HUES48 (cell line): ENCODE measurements at regions not wholly inside any gene's neighbourhood (a gene's known extent, or its start where the extent isn't known, plus 50 kb on each side); places are given as distances from the start of the nearest gene placed in this dataset.

Experiments used
- H3K27ac ChIP-seq: one replicate; pipeline ENCODE4 v1.7.0; 2013; ENCODE audit warnings: low read depth, low read length, inconsistent platforms
- H3K27me3 ChIP-seq: 2 replicates; pipeline ENCODE4 v1.6.1; 2013; ENCODE audit warnings: mild to moderate bottlenecking, low read length; ENCODE audit not compliant: control insufficient read depth, insufficient read depth
- H3K36me3 ChIP-seq: 2 replicates; pipeline ENCODE4 v1.6.1; 2013; ENCODE audit warnings: low read length; ENCODE audit not compliant: control insufficient read depth, insufficient read depth
- H3K4me1 ChIP-seq: 2 replicates; pipeline ENCODE4 v1.6.1; 2013; ENCODE audit warnings: mild to moderate bottlenecking, low read length; ENCODE audit not compliant: control insufficient read depth, insufficient read depth
- H3K4me3 ChIP-seq: 2 replicates; pipeline ENCODE4 v1.5.1; 2013; ENCODE audit warnings: mild to moderate bottlenecking, low read depth, low read length
- H3K9ac ChIP-seq: 2 replicates; pipeline ENCODE4 v1.6.1; 2013; ENCODE audit warnings: mild to moderate bottlenecking, low read depth, low read length, moderate library complexity
- H3K9me3 ChIP-seq: 2 replicates; pipeline ENCODE4 v1.6.1; 2013; ENCODE audit warnings: low read length; ENCODE audit not compliant: control insufficient read depth, insufficient read depth

GRCh38 chr9:16316456-16316855, 554.0 kb downstream of the BNC2 start:
- H3K4me3 ChIP-seq = no peak overlapping the region
- H3K9ac ChIP-seq = no peak overlapping the region
- H3K4me1 ChIP-seq = no peaks in the 10 kb centered on the region
- no peaks in the 10 kb centered on the region for H3K9me3 ChIP-seq
- no peaks in the 10 kb centered on the region for H3K36me3 ChIP-seq
- no peak overlapping the region for H3K27ac ChIP-seq
- no peaks in the 10 kb centered on the region for H3K27me3 ChIP-seq

DNA sequence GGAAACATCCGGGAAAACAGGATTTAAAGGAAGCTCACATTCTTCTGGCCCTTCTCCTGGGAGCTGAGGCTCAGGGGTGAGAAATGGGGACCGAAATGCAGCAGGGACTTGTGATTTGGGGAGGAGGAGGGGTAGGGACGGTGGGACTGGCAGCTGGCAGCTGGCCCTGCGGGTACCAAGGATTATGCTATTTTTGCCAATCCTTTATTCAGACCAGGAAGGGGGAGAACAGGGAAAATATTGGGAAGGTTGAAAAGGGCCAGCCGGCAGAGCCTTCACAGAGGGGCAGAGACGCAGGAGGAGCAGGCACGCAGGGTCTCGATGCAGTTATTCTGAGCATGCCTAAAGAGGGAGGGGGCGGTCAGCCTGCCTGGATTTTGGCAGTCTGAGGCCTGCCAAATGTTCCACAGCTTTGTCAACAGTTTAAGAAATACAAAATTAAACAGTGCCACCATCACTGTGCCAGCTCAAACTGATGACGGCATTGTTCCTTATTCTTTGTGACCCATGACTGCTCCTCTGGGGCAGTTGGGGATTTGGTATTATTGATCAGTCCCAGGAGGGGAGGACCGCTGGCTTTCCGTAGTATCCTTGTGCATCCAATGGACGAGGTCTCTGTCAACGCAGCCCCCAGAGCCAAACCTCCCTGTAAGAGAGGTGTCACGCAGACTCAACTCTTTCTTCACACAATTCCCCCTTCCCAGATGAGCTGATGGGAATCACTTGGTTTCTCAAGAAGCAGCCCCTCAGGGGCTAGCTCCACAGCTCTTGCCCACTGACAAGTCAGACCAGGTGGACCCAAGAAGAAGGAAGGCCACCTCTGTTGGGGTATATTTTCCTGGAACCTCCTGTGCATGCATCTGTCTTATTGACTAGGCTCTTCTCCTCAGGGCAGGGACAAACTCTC, 553.3 kb downstream of the BNC2 start:
- Histone ChIP-seq H3K4me3 (no peak overlapping the region), H3K36me3 (no peaks in the 10 kb centered on the region), H3K27me3 (no peaks in the 10 kb centered on the region), H3K27ac (no peak overlapping the region), H3K9me3 (no peaks in the 10 kb centered on the region), H3K9ac (no peak overlapping the region), H3K4me1 (no peaks in the 10 kb centered on the region)

DNA sequence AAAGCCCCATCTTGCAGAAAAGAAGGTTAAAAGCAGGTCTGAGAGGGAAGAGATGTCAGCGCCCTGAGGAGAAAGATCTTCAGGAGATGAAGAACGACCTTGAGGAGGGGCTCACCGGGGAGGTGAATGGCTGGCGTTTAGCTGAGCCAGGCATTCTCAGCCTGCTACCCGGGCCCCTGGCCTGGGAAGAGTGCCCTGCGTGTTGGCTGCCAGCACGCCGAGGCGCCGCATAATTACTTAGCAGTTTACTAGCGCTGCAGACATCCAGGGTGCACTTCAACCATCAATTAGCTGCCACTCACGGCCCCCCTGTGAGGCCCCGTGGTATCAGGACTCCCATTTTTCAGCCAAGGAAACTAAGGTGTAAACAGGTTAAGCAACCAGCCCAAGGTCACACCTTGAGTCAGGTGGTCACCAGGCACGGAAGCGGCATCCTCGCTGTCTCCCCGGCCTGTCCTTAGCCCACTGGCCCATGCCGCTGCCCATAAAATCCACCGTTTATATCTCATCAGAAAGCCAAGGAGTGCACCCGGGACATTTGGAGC, 551.9 kb downstream of the BNC2 start:
- no peak overlapping the region for H3K27ac ChIP-seq
- H3K4me3 ChIP-seq = no peak overlapping the region
- H3K27me3 ChIP-seq = no peaks in the 10 kb centered on the region
- H3K4me1 ChIP-seq = no peaks in the 10 kb centered on the region
- no peaks in the 10 kb centered on the region for H3K9me3 ChIP-seq
- H3K36me3 ChIP-seq = no peaks in the 10 kb centered on the region
- no peak overlapping the region for H3K9ac ChIP-seq

DNA sequence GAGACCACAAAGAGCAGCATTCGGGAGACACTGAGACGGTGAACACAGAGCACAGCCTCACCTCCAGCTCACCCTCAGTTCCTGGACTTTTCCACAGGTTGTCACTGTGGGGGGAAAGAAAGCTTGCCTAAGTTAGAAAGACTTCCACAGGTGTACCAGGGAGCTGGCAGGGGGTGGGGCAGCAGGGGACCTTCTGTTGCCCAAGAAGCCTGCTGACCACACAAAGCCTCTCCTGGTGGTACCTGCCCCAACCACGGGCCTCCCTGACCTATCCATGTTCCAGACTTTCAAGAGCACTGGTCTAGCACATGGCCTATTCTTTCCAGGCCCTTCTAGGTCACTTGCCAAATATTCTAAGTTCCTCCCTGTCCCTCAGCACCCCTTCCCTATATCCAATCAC, 550.8 kb downstream of the BNC2 start:
- H3K36me3 ChIP-seq = no peaks in the 10 kb centered on the region
- no peak overlapping the region for H3K9ac ChIP-seq
- no peak overlapping the region for H3K4me3 ChIP-seq
- no peak overlapping the region for H3K27ac ChIP-seq
- H3K4me1 ChIP-seq = no peaks in the 10 kb centered on the region
- H3K27me3 ChIP-seq = no peaks in the 10 kb centered on the region
- H3K9me3 ChIP-seq = no peaks in the 10 kb centered on the region

DNA sequence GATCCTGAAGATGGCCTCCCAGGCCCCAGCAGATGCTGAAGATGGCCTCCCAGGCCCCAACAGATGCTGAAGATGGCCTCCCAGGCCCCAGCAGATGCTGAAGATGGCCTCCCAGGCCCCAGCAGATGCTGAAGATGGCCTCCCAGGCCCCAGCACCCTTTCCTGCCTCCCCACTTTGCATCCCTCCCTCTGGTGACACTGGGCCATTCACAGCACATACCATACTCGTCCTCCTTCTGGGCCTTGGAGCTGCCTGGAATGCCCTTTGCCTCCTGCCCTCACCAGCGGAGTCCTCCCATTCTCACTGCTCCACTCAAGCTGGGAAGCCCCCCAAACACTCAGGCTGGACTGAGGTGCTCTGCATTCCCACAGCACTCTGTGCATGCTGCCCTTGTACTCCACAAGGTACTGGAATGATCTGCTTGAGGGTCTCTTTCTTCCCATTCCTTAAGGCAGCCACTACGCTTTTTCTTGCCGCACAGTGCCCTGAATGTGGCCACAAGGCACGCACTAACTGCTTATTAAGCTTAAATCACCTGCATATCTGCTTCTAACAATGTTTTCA, 550.0 kb downstream of the BNC2 start:
- H3K27ac ChIP-seq = no peak overlapping the region
- H3K9me3 ChIP-seq = no peaks in the 10 kb centered on the region
- no peaks in the 10 kb centered on the region for H3K27me3 ChIP-seq
- no peak overlapping the region for H3K9ac ChIP-seq
- no peak overlapping the region for H3K4me3 ChIP-seq
- H3K36me3 ChIP-seq = no peaks in the 10 kb centered on the region
- H3K4me1 ChIP-seq = no peaks in the 10 kb centered on the region

DNA sequence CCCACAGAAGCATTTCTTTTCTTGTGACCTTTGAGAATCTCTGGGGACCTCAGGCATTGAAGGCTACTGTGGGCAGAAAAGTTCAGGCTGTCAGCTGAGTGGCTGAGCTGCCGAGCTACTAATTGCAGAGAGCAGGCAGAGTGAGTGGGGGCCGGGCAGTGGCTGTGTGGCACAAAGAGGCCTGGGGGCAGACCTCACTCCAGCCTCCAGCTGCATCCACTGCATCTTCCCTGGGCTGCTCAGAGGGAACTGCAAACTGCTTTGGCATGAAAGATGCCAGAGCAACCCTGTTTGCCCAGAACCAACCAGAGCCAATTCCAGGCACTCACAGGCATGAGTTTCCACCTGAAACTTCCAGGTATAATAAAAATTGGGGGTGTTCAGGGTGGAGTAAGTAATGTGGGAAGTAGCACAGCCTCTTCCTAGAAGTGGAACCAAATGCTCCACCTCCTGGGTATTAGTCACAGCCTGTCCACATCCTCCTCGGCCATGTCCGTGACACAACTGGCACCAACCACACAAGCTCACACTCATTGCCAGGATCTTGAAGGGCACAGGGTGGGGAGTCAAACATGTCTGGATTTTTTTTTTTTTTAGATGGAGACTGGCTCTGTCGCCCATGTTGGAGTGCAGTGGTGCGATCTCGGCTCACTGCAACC, 548.9 kb downstream of the BNC2 start:
- Histone ChIP-seq H3K27ac (no peak overlapping the region), H3K9me3 (no peaks in the 10 kb centered on the region), H3K4me3 (no peak overlapping the region), H3K36me3 (no peaks in the 10 kb centered on the region), H3K4me1 (no peaks in the 10 kb centered on the region), H3K27me3 (no peaks in the 10 kb centered on the region), H3K9ac (no peak overlapping the region)

DNA sequence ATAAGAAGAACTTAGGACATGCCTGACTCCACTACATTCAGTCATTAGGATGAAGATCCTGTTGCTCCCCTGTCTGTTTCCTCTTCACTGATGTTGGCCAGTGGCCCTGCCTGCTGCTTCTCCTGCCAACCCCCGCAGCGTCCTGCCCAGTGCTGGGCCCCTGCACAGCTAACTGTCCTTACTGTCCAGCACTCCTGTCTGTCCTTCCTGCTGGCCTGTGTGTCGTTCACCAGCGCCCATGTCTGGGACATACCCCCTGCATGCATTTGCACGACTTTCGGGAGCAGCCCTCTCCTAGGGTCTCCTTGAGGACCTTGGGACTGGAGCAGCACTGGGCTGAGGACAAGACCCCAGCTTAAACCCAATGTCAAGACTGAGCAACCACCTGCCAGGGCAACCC, 547.6 kb downstream of the BNC2 start:
- no peaks in the 10 kb centered on the region for H3K4me1 ChIP-seq
- no peaks in the 10 kb centered on the region for H3K36me3 ChIP-seq
- no peak overlapping the region for H3K4me3 ChIP-seq
- no peaks in the 10 kb centered on the region for H3K27me3 ChIP-seq
- H3K27ac ChIP-seq = no peak overlapping the region
- no peak overlapping the region for H3K9ac ChIP-seq
- no peaks in the 10 kb centered on the region for H3K9me3 ChIP-seq

GRCh38 chr9:16325966-16326365, 544.5 kb downstream of the BNC2 start:
- no peaks in the 10 kb centered on the region for H3K27me3 ChIP-seq
- no peak overlapping the region for H3K27ac ChIP-seq

GRCh38 chr9:16328349-16328748, 542.1 kb downstream of the BNC2 start:
- Histone ChIP-seq H3K27me3 (no peaks in the 10 kb centered on the region), H3K9me3 (no peaks in the 10 kb centered on the region), H3K36me3 (no peaks in the 10 kb centered on the region), H3K4me1 (no peaks in the 10 kb centered on the region), H3K27ac (no peak overlapping the region), H3K9ac (no peak overlapping the region), H3K4me3 (no peak overlapping the region)

More at GRCh38 chr9:16325966-16326365, 544.5 kb downstream of the BNC2 start:
- H3K36me3 ChIP-seq = no peaks in the 10 kb centered on the region
- no peaks in the 10 kb centered on the region for H3K4me1 ChIP-seq
- no peak overlapping the region for H3K9ac ChIP-seq
- H3K4me3 ChIP-seq = no peak overlapping the region
- H3K9me3 ChIP-seq = no peaks in the 10 kb centered on the region

GRCh38 chr9:16329671-16330113, 540.8 kb downstream of the BNC2 start:
- H3K27ac ChIP-seq = no peak overlapping the region
- H3K4me3 ChIP-seq = no peak overlapping the region
- no peaks in the 10 kb centered on the region for H3K36me3 ChIP-seq
- H3K27me3 ChIP-seq = no peaks in the 10 kb centered on the region
- no peak overlapping the region for H3K9ac ChIP-seq
- H3K9me3 ChIP-seq = no peaks in the 10 kb centered on the region
- H3K4me1 ChIP-seq = no peaks in the 10 kb centered on the region

DNA sequence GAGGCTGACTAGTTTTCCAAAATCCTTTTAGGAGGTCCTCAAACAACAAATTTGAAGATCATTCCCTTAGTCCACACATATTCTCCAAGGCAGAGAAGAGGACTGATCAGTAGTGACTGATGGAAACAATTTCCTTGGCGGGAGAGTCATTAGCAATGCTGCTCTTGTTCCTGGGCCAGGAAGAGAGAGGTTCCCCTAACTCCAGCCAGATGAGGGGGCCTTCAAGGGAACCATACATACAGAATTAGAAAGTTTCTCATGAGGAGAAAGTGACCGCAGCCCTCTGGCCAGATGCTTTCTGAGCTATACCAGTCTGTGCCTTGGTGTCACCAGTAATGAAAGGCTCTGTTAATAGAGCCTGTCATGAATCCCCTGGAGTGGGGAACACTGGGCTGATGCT, 539.4 kb downstream of the BNC2 start:
- H3K36me3 ChIP-seq = no peaks in the 10 kb centered on the region
- H3K4me3 ChIP-seq = no peak overlapping the region
- H3K27me3 ChIP-seq = no peaks in the 10 kb centered on the region
- H3K27ac ChIP-seq = no peak overlapping the region
- H3K9me3 ChIP-seq = no peaks in the 10 kb centered on the region
- no peak overlapping the region for H3K9ac ChIP-seq
- no peaks in the 10 kb centered on the region for H3K4me1 ChIP-seq
